Activated CD4-positive, alpha-beta memory T cell treated with anti-CD3 and anti-CD28 coated beads for 36 hours (primary cell): ENCODE measurements at regions not wholly inside any gene's neighbourhood (a gene's known extent, or its start where the extent isn't known, plus 50 kb on each side); places are given as distances from the start of the nearest gene placed in this dataset.
"Not testable (repeated sequence)": the region's sequence is repeated elsewhere in the genome, so short reads cannot be mapped to it uniquely, and the experiment has no call there.

Source experiments
- CTCF ChIA-PET: fragments of 350-600 bp; sonication (Branson Sonifier 250); formaldehyde crosslinking; loops from one replicate; lab custom pipeline; 2021; ENCODE audit warnings: antibody characterized with exemption, inconsistent platforms; lab: Charles Lee
- POLR2A ChIA-PET: fragments of 350-600 bp; sonication (Branson Sonifier 250); formaldehyde crosslinking; loops from one replicate; lab custom pipeline; 2021; ENCODE audit warnings: antibody characterized with exemption; lab: Charles Lee
- DNase-seq: peaks from one replicate; pipeline ENCODE4 v3.0.0-alpha.2; 2020
- H3K27ac Mint-ChIP-seq: one replicate; pipeline ENCODE4 v1.8.0; 2021; ENCODE audit warnings: mixed read lengths
- H3K27me3 Mint-ChIP-seq: one replicate; pipeline ENCODE4 v1.8.0; 2021; ENCODE audit warnings: mixed read lengths
- H3K36me3 Mint-ChIP-seq: one replicate; pipeline ENCODE4 v1.8.0; 2021; ENCODE audit warnings: mixed read lengths
- H3K4me1 Mint-ChIP-seq: one replicate; pipeline ENCODE4 v1.8.0; 2021; ENCODE audit warnings: low read depth, mixed read lengths
- H3K4me3 Mint-ChIP-seq: one replicate; pipeline ENCODE4 v1.8.0; 2021; ENCODE audit warnings: mild to moderate bottlenecking, mixed read lengths
- H3K9me3 Mint-ChIP-seq: one replicate; pipeline ENCODE4 v1.8.0; 2021; ENCODE audit warnings: mixed read lengths
- intact Hi-C: fragments of 100-400 bp; cut with micrococcal nuclease; formaldehyde crosslinking; loops from one replicate; pipeline ENCODE4 v1.15.1; 2023

DNA sequence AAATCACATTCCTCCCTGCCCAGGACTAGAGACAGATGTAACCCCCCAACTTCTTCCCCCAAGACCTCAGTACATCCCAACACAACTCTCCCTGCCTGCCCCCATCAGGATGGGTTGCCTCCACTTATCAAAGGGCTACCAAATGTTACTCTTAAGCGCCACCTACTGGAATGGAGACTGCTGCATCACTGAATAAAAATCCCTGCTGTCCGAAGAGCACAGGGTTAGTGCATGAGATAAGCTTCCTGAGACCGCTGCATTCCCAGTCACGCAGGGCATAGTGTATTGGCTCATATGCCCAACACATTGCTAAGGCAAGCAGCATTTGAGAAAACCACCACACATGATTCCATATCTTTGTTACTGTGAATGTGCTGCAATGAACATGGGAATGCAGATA lies 544.5 kb downstream of the PPP4R3C start:
- intact Hi-C loops, result no loop called here
- Mint-ChIP-seq H3K27ac (no peak overlapping the region), H3K4me1 (no peaks in the 10 kb centered on the region), H3K27me3 (no peaks in the 10 kb centered on the region), H3K36me3 (no peaks in the 10 kb centered on the region), H3K9me3 (no peaks in the 10 kb centered on the region), H3K4me3 (no peak overlapping the region)
- POLR2A ChIA-PET, result no interaction called here
- no peak for DNase-seq
- CTCF ChIA-PET, result no interaction called here

DNA sequence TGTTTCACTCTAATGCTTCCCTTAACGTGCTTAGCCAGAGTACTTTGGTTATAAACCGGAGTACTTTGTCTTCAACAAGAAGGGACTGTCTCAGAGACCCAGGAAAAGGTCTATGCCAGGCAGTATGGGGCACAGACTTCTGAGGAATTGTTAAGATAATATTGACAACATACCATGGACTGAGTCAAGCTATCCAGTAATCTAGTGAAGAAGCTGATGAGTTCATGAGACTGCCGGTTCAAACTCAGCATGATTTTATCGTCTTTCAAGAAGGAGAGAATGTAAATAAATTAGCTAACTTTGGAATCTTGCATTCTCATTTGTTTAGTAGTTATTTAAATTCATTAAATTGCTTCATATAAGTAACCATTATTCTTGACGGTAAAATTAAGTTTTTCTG lies 546.1 kb downstream of the PPP4R3C start:
- intact Hi-C loops, result no loop called here
- H3K36me3 Mint-ChIP-seq, result no peaks in the 10 kb centered on the region
- H3K9me3 Mint-ChIP-seq, result no peaks in the 10 kb centered on the region
- H3K4me3 Mint-ChIP-seq, result no peak overlapping the region
- ChIA-PET CTCF (no interaction called here), POLR2A (no interaction called here)
- DNase-seq, result no peak
- no peaks in the 10 kb centered on the region for H3K4me1 Mint-ChIP-seq
- no peak overlapping the region for H3K27ac Mint-ChIP-seq
- H3K27me3 Mint-ChIP-seq, result no peaks in the 10 kb centered on the region

DNA sequence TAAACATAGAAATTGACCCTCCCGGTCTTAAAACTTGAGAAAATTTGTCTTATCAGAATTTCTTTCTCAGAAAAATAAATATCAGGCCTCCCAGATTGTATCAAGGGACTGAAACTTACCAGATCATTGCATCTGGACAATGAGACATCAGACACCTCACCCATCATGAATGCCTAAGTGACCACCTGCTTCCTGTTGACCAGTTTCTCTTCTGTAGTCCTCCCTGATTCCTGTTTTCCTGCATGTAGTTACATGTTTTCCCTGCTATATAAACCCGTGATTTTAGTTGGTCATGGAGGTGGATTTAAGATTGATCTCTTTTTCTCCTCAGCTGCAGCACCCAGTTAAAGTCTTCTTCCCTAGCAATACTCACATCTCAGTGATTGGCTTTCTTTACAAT lies 548.1 kb downstream of the PPP4R3C start:
- H3K4me3 Mint-ChIP-seq, result no peak overlapping the region
- CTCF ChIA-PET, result no interaction called here
- H3K36me3 Mint-ChIP-seq, result no peaks in the 10 kb centered on the region
- H3K27ac Mint-ChIP-seq, result no peak overlapping the region
- intact Hi-C loops, result no loop called here
- DNase-seq, result no peak
- H3K9me3 Mint-ChIP-seq, result peaks cover 5% of the 10 kb centered on the region
- no peaks in the 10 kb centered on the region for H3K4me1 Mint-ChIP-seq
- H3K27me3 Mint-ChIP-seq, result no peaks in the 10 kb centered on the region
- POLR2A ChIA-PET, result no interaction called here

DNA sequence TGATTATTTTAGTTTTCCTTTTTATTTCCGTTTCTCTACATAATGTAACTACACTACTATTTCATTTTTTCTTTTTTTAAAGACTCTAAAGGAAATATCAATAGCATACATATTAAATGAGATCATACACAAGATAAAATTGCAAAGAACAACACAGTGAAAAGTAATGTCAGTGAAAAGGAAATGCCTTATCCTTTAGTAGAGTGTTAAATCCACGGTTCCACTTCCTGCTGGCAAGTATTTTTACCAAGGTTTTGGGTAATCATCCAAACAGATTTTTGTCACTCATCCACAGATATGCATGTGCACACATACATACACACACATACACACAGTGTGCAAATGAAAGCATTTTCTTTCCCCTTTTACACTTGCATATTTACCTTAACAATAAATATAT lies 548.9 kb downstream of the PPP4R3C start:
- CTCF ChIA-PET, result no interaction called here
- peaks cover 5% of the 10 kb centered on the region for H3K9me3 Mint-ChIP-seq
- H3K27me3 Mint-ChIP-seq, result no peaks in the 10 kb centered on the region
- H3K36me3 Mint-ChIP-seq, result no peaks in the 10 kb centered on the region
- DNase-seq, result no peak
- no peak overlapping the region for H3K27ac Mint-ChIP-seq
- H3K4me3 Mint-ChIP-seq, result no peak overlapping the region
- intact Hi-C loops, result no loop called here
- no peaks in the 10 kb centered on the region for H3K4me1 Mint-ChIP-seq
- POLR2A ChIA-PET, result no interaction called here

DNA sequence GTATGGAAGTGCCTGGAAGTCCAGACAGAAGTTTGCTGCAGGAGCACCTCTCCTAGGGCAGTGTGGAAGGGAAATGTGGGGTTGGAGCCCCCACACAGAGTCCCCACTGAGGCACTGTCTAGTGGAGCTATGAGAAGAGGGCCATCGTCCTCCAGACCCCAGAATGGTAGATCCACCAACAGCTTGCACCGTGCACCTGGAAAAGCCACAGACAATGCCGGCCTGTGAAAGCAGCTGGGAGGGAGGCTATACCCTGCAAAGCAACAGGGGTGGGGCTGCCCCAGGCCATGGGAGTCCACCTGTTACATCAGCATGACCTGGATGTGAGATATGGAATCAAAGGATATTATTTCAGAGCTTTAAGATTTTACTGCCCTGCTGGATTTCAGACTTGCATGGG lies 551.4 kb downstream of the PPP4R3C start:
- H3K36me3 Mint-ChIP-seq, CTCF ChIA-PET, H3K27me3 Mint-ChIP-seq, H3K27ac Mint-ChIP-seq, POLR2A ChIA-PET, H3K9me3 Mint-ChIP-seq, H3K4me3 Mint-ChIP-seq, DNase-seq, intact Hi-C loops, H3K4me1 Mint-ChIP-seq: not testable (repeated sequence)

DNA sequence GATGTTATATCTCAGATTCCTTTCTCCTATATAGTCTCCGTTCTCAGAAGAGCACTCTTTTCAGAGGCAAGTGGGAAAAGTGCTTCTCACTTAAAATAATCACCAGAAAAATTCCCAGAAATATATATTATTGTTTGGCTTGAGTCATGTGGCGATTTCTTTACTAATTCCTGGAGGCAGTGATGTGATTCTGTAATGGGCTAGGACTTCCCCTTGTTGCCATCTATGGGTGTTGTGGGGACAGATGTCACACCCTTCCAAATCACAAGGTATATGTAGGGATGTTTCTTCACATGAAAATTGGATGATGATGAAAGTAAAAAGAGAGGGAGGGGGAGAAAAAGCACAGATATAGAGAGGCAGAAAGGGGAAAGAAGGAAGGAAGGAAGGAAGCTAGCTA lies 553.4 kb downstream of the PPP4R3C start:
- no peaks in the 10 kb centered on the region for H3K36me3 Mint-ChIP-seq
- H3K4me3 Mint-ChIP-seq, result no peak overlapping the region
- no peaks in the 10 kb centered on the region for H3K4me1 Mint-ChIP-seq
- no peak for DNase-seq
- ChIA-PET POLR2A (no interaction called here), CTCF (no interaction called here)
- no peak overlapping the region for H3K27ac Mint-ChIP-seq
- H3K27me3 Mint-ChIP-seq, result no peaks in the 10 kb centered on the region
- intact Hi-C loops, result no loop called here
- H3K9me3 Mint-ChIP-seq, result peaks cover 5% of the 10 kb centered on the region

DNA sequence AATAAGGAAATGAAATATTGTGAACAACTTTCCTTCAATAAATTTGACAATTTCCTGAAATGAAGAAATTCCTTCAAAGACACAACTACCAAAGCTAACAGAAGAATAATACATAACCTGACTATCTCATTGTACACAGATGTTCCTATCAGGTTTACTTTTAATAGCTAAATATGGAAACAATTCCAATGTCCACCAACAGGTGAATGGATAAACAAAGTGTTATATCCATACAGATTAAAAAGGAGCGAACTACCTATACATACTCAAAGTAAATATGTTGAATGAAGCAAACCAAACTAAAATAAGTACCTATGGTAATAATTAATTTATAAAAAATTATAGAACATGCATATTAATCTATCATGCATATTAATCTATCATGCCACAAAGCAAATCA lies 554.9 kb downstream of the PPP4R3C start:
- ChIA-PET POLR2A (no interaction called here), CTCF (no interaction called here)
- Mint-ChIP-seq H3K27me3 (no peaks in the 10 kb centered on the region), H3K4me3 (no peak overlapping the region), H3K4me1 (no peaks in the 10 kb centered on the region), H3K36me3 (no peaks in the 10 kb centered on the region), H3K9me3 (peaks cover 5% of the 10 kb centered on the region), H3K27ac (no peak overlapping the region)
- intact Hi-C loops, result no loop called here
- no peak for DNase-seq

DNA sequence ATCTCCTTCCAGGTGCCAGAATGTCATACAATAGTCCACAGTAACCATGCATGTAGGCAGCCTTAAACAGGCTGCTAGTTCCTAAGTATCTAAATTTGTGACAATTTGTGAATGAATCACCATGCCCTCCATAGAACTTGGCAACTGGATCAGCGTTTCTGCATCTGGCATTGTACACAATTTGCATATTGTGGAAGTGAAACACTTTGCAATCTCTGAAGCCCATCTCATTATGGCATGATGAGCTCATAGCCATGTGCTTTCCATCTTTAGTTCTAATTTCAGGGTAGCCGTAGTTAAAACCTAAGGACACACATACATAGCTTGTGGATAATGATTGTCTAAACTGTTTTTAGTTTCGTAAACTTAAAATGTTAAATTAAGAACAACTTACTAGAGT lies 573.6 kb downstream of the PPP4R3C start:
- Mint-ChIP-seq H3K27me3 (no peaks in the 10 kb centered on the region), H3K9me3 (peaks cover 5% of the 10 kb centered on the region), H3K4me1 (no peaks in the 10 kb centered on the region), H3K36me3 (no peaks in the 10 kb centered on the region), H3K27ac (no peak overlapping the region), H3K4me3 (no peak overlapping the region)
- no peak for DNase-seq
- ChIA-PET POLR2A (no interaction called here), CTCF (no interaction called here)
- intact Hi-C loops, result no loop called here

DNA sequence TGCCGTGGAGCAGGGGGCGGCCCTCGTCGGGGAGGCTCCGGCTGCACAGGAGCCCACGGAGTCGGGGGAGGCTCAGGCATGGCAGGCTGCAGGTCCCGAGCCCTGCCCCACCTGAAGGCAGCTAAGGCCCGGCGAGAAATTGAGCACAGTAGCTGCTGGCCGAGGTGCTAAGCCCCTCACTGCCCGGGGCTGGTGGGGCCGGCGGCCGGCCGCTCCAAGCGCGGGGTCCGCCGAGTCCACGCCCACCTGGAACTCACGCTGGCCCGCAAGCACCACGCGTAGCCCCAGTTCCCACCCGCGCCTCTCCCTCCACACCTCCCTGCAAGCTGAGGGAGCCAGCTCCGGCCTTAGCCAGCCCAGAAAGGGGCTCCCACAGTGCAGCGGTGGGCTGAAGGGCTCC lies 589.4 kb downstream of the PPP4R3C start:
- H3K4me1 Mint-ChIP-seq, result no peaks in the 10 kb centered on the region
- intact Hi-C loops, result no loop called here
- H3K36me3 Mint-ChIP-seq, result no peaks in the 10 kb centered on the region
- H3K27me3 Mint-ChIP-seq, result no peaks in the 10 kb centered on the region
- DNase-seq, result no peak
- H3K27ac Mint-ChIP-seq, result no peak overlapping the region
- no peak overlapping the region for H3K4me3 Mint-ChIP-seq
- ChIA-PET CTCF (no interaction called here), POLR2A (no interaction called here)
- H3K9me3 Mint-ChIP-seq, result peaks cover 3% of the 10 kb centered on the region

DNA sequence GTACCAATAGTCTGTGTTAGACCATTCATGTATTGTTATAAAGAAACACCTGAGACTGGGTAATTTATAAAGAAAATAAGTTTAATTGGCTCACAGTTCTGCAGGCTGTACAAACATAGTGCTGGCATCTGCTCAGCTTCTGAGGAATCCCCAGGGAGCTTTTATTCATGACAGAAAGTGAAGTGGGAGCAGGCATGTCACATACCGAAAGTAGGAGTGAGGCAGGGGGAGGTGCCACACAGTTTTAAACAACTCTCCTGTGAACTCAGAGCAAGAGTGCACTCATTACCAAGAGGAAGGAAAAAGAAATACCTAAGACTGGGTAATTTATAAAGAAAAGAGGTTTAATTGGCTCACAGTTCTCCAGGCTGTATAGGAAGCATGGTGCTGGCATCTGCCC lies 591.2 kb downstream of the PPP4R3C start:
- Mint-ChIP-seq H3K9me3 (no peaks in the 10 kb centered on the region), H3K27ac (no peak overlapping the region), H3K27me3 (no peaks in the 10 kb centered on the region), H3K36me3 (no peaks in the 10 kb centered on the region), H3K4me3 (no peak overlapping the region), H3K4me1 (no peaks in the 10 kb centered on the region)
- intact Hi-C loops, result no loop called here
- DNase-seq, result no peak
- CTCF ChIA-PET, result no interaction called here
- POLR2A ChIA-PET, result no interaction called here

DNA sequence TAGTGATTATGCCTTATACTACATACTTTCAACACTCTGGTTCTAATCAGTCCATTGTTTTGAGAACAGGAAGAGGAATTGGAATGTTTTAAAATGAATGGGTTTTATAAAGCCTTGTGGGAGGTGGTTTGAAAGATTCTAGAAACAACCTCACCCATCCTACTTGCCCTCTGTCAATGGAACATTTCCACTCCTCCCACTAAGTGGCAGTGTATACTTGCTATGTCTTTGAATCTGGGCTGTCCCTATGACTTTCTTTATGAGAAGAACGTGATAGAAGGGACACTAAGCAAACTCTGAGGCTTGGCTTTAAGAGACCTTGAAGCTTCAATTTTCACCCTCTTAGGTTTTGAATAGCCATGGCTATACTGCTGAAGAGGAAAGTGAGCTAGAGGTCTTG lies 611.2 kb downstream of the PPP4R3C start:
- DNase-seq, result no peak
- ChIA-PET CTCF (no interaction called here), POLR2A (no interaction called here)
- H3K4me3 Mint-ChIP-seq, result no peak overlapping the region
- no peaks in the 10 kb centered on the region for H3K27me3 Mint-ChIP-seq
- no peak overlapping the region for H3K27ac Mint-ChIP-seq
- no peaks in the 10 kb centered on the region for H3K9me3 Mint-ChIP-seq
- H3K4me1 Mint-ChIP-seq, result no peaks in the 10 kb centered on the region
- intact Hi-C loops, result no loop called here
- H3K36me3 Mint-ChIP-seq, result no peaks in the 10 kb centered on the region

DNA sequence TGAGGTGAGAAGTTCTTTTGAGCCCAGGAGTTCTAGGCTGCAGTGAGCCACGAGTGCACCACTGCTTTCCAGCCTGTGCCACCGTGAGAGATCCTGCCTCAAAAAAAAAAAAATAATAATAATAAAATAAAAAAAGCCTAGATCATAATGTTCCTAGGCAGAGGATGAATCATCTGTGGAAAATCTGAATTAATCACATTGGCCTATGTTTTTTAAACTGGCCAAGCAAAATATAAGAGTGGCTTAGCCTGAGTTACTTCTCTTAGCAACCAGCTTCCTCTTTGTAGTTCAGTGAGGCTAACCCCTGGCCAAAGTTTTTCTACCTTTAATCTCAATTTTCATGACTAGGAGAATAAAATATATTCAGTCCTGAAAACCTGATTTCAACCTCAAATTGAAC lies 614.6 kb downstream of the PPP4R3C start:
- no peaks in the 10 kb centered on the region for H3K27me3 Mint-ChIP-seq
- ChIA-PET POLR2A (no interaction called here), CTCF (no interaction called here)
- DNase-seq, result no peak
- H3K4me1 Mint-ChIP-seq, result no peaks in the 10 kb centered on the region
- no peak overlapping the region for H3K27ac Mint-ChIP-seq
- H3K36me3 Mint-ChIP-seq, result no peaks in the 10 kb centered on the region
- H3K9me3 Mint-ChIP-seq, result no peaks in the 10 kb centered on the region
- H3K4me3 Mint-ChIP-seq, result no peak overlapping the region
- intact Hi-C loops, result no loop called here

DNA sequence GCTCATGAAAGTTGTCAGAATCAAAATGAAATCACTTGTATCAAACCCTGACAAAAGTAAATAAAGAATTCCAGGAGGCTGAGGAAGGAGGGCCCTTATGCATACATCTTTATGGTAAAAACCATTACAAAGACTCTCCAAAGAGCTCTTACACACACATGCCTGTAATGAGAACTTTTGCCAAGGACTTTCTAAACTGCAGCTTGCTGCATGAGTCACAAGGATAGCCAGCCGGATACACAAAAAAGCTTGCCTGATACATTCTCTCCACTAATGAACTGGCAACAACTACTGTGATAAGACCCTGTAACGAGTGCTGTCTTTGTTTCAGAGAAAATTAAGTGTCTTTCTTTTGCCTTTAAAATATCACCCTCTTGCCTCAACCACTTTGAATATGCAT lies 618.1 kb downstream of the PPP4R3C start:
- H3K36me3 Mint-ChIP-seq, result no peaks in the 10 kb centered on the region
- ChIA-PET CTCF (no interaction called here), POLR2A (no interaction called here)
- H3K4me1 Mint-ChIP-seq, result no peaks in the 10 kb centered on the region
- DNase-seq, result no peak
- no peak overlapping the region for H3K4me3 Mint-ChIP-seq
- no peaks in the 10 kb centered on the region for H3K27me3 Mint-ChIP-seq
- intact Hi-C loops, result no loop called here
- peaks cover 2% of the 10 kb centered on the region for H3K9me3 Mint-ChIP-seq
- no peak overlapping the region for H3K27ac Mint-ChIP-seq

DNA sequence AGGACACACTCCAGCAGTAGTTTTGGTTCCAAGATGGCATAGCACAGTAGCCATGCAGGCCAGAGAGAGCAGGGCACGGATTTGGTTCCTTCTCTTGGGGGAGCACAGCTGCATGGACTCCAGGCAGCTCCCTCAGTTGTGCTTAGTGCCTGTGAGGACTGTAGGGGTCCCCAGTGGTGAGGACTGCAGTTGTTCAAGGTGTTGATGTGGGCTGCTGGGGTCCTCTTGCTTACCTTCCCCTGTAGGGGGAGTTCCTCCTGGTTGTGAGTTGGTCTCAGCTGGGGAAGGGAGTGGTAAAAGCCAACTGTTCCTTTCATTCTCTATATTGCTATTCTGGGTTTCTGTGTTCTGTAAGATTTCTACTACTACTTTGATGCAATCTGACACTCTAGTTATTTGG lies 606.5 kb downstream of the MAGEB5 start:
- POLR2A ChIA-PET, result no interaction called here
- no peak overlapping the region for H3K4me3 Mint-ChIP-seq
- H3K4me1 Mint-ChIP-seq, result no peaks in the 10 kb centered on the region
- no peaks in the 10 kb centered on the region for H3K27me3 Mint-ChIP-seq
- CTCF ChIA-PET, result no interaction called here
- H3K27ac Mint-ChIP-seq, result no peak overlapping the region
- H3K9me3 Mint-ChIP-seq, result peaks cover 6% of the 10 kb centered on the region
- intact Hi-C loops, result no loop called here
- no peaks in the 10 kb centered on the region for H3K36me3 Mint-ChIP-seq
- DNase-seq, result no peak
